ENCODE measurements at regions not wholly inside any gene's neighbourhood (a gene's known extent, or its start where the extent isn't known, plus 50 kb on each side); places are given as distances from the start of the nearest gene placed in this dataset.

GRCh38 chr6:142500250-142500786 lies 198.5 kb downstream of the ADGRG6 start:
- DNase-seq (ENCODE audit: low read depth in 2 of 2): no peak

DNA sequence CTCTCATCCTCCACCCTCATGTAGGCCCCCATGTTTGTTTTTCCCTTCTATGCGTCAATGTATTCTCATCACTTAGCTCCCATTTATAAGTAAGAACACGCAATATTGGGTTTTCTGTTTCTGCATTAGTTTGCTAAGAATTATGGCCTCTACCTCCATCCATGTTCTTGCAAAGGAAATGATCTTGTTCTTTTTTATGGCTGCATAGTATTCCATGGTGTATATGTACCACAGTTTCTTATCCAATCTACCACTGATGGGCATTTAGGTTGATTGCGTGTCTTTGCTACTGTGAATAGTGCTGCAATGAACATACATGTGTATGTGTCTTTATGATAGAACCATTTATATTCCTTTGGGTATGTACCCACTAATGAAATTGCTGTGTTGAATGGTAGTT lies 200.0 kb downstream of the ADGRG6 start:
- DNase-seq (ENCODE audit: low read depth in 2 of 2): no peak

DNA sequence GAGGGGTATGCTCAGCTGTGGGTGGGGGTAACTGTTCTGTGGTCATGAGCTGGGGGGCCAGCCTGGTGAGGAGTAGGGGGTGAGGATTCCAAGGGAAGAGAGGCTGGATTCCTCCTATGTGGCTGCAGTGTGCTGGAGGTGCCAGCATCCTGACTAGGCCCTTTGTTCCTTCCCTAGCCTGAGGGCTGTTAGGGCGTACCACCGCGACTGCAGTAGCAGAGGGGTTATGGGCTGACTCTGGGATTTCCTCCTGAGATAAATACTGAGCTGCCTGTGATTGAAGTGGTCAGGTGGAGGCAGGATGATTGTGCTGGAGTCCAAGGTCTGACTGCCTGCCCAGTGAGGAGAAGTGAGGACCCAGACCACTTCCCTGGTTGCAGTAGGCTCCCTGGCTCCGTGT lies 205.3 kb downstream of the ADGRG6 start:
- DNase-seq (ENCODE audit: low read depth in 2 of 2): no peak

GRCh38 chr6:142510211-142510610 lies 208.4 kb downstream of the ADGRG6 start:
- DNase-seq (ENCODE audit: low read depth in 2 of 2): no peak

GRCh38 chr6:142518126-142518525 lies 216.3 kb downstream of the ADGRG6 start:
- DNase-seq (ENCODE audit: low read depth in 2 of 2): no peak

DNA sequence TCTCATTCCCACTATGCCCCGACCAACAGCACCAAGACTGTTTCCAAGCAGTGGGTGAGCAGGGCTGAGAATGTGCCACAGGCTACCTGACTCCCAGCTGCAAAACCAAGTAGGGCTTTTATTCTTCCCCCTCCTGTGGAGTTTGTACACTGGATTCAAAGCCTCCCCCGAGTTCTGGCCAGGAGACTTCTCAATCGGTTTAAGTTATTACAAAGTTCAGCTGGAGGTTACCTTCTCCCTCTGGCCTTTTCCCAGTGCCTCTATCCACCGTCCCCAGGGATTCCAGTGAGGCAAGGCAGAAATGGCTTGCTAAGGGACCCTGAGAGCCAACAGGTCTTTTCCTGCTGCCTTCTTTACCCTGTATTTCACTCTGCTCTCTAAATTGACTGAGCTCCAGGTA lies 217.0 kb downstream of the ADGRG6 start:
- no peak for DNase-seq (ENCODE audit: low read depth in 2 of 2)

GRCh38 chr6:142521791-142522190 lies 220.0 kb downstream of the ADGRG6 start:
- DNase-seq (ENCODE audit: low read depth in 2 of 2): no peak

DNA sequence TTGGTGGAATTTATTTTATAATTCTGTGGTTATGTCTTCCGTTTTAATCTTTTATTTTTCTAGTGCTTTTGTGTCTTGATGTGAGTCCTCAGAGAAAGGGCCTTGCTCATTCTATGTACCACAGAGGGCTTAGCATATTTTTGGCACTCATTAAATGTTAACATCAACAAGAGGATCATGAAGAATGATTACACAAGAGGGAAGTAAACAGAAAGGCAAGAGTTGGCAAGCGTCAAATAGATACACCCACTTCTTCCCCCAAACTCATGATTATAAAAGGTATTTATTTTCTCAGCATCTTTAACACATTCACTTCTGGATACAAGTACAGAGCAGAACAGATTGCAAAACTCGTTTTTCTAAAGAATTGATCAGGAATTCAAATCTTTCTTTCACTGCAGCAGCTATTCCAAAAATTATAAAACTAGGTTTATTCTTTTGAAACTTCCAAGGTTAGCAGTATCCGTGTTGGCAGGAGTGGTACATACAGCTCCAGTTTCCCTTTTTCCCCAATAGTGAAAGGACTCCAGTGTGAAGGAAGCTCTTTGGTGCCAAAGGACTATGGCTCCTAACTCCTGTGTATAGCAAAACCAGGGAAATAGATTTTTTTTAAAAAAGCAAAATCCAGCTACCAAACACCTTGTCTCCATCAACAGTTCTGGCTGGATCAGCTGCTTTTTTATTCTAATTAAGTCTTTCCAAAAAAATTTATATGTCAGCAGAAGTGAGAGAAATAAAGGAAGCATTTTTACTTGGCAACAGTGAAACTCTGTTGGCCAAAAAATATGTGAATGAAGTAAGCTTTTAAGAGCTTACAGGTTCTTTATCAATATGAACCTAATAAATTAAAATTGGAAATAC lies 221.9 kb downstream of the ADGRG6 start:
- no peak for DNase-seq (ENCODE audit: low read depth in 2 of 2)

DNA sequence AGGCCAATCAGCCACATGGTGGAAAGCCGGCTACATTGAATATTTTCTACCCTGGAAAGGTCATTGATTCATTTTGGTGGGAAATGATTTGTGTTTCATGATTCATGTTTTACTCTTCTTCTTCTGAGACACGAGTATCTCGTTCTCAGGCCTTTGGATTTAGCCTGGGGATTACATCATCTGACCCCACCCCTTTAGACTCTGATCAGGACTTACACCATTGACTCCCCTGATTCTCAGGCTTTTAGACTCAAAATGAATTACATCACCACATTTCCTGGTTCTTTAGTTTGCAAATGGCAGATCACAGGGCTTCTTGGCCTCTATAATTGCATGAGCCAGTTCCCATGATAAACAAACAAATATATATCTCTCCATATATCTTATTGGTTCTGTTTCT lies 228.8 kb downstream of the ADGRG6 start:
- no peak for DNase-seq (ENCODE audit: low read depth in 2 of 2)

DNA sequence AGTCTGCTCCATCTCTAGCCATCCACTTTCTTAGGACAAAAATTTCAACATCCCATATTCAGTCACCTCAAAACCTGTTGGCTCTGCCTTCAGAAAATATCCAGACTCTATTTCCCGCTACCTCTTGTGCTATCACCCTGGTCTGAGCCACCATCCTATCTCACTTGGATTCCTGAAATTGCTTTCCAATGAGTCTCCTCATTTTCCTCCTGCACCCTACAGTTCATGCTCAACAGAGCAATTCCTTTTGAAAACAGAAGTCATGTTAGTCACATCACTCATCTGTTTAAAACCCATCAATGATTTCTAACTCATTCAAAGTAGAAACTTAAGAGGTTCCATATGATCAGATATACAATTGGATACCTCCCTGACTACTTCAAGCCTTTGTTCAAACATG lies 229.9 kb downstream of the ADGRG6 start:
- no peak for DNase-seq (ENCODE audit: low read depth in 2 of 2)

GRCh38 chr6:142534076-142534475 lies 232.3 kb downstream of the ADGRG6 start:
- no peak for DNase-seq (ENCODE audit: low read depth in 2 of 2)

DNA sequence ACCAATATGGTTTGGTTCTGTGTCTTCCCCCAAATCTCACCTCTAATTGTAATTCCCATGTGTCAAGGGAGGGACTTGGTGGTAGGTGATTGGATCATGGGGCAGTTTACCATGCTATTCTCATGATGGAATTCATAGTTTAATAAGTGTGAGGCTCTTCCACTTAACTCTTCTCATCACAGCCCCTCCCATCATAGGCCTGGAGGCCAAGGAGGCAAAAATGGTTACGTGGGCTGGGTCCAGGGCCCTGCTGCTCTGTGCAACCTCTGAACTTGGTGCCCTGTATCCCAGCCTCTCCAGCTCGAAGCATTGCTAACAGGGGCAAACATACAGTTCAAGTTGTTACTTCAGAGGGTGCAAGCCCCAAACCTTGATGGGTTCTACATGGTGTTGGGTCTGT lies 232.7 kb downstream of the ADGRG6 start:
- no peak for DNase-seq (ENCODE audit: low read depth in 2 of 2)

GRCh38 chr6:142537612-142538478 lies 236.0 kb downstream of the ADGRG6 start:
- no peak for DNase-seq (ENCODE audit: low read depth in 2 of 2)

DNA sequence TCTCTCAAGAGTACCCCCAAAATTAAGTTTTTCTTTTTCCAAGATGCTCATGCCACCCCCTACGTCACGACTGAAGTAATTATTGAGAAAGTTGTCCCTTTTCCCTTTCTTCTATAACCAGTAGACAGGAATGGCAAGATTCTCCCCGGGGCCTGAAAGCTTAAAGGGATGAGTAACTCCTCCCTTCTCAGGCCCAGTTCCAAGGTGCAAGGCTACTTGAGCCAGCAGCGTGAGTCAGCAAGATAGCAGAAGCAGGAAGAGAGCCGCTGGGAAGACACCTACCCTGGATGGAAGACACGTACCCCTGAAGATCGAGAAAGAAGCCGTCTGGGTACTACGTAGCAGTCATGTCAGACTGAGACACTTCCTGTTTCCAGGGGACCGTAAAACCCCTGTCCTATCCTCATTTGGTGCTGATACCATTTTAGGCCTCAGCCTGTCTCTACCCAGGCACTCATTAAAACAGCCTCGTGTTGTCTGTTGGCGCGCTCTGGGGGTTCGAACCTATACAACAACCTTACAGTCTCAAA lies 241.0 kb downstream of the ADGRG6 start:
- DNase-seq (ENCODE audit: low read depth in 2 of 2): no peak

DNA sequence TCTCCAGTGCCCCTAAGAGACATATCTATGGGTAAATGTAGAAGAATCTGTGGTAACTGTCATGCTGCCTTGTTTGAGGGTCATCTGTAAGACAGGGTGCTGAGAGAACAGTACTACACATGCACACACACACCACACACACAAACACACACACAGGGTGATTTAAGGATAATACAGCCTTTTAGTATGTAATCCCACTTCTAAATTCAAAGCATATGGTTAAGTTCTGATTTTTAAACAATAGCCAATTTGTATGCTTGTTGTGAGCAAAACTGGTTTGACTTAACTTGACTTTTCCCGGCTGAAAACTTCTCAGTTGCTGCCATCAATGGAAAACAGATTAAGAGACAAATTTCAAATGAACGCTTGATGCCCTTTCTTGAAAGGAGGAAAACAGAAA lies 241.8 kb downstream of the ADGRG6 start:
- no peak for DNase-seq (ENCODE audit: low read depth in 2 of 2)

GRCh38 chr6:142544199-142544838 lies 242.5 kb downstream of the ADGRG6 start:
- DNase-seq (ENCODE audit: low read depth in 2 of 2): no peak

- DNase-seq (ENCODE audit: low read depth in 2 of 2): no peak
Measured at GRCh38 chr6:142545147-142545546, 243.3 kb downstream of the ADGRG6 start.

DNA sequence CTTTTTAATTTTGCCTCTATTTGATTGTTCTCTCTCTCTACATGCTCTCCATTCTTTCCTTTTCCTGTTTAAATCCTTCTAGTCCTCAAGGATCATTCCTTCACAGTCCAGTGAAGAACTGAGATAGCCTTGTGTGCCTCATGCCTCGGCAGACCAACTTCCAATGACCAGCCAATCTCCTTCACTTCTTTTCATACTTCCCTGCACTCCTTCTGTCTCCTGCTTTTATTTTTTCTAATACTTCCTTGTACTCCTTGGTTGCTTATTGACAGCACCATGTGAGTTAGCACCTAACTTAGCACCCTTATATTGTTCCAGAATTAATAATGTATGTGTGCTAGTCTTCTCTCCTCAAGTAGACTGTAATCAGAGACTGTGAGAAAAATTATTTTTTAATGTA lies 246.8 kb downstream of the ADGRG6 start:
- no peak for DNase-seq (ENCODE audit: low read depth in 2 of 2)

GRCh38 chr6:142550310-142551063 lies 248.7 kb downstream of the ADGRG6 start:
- no peak for DNase-seq (ENCODE audit: low read depth in 2 of 2)

GRCh38 chr6:142551274-142551811 lies 249.5 kb downstream of the ADGRG6 start:
- peak in 1 of 2 donors; percentile 27 for DNase-seq (ENCODE audit: low read depth in 2 of 2)

GRCh38 chr6:142558786-142559185 lies 257.0 kb downstream of the ADGRG6 start:
- no peak for DNase-seq (ENCODE audit: low read depth in 2 of 2)
